Sigmoid colon (tissue), 6 donors: ENCODE measurements at regions not wholly inside any gene's neighbourhood (a gene's known extent, or its start where the extent isn't known, plus 50 kb on each side); places are given as distances from the start of the nearest gene placed in this dataset.

Experiments
- DNase-seq: peaks from one replicate; pipeline ENCODE4 v3.0.0-alpha.2; 2019
- H3K27ac ChIP-seq, 4 donors: fragments of 200-600 bp; sonication (generic); one replicate each; pipeline ENCODE4 v1.5.1; 2016 to 2019; ENCODE audit warnings: mild to moderate bottlenecking in 1 of 4
- H3K27me3 ChIP-seq, 3 donors: fragments of 200-600 bp; sonication (generic); one replicate each; pipeline ENCODE4 v1.5.1; 2019; ENCODE audit warnings: mild to moderate bottlenecking in 1 of 3
- H3K36me3 ChIP-seq, 4 donors: fragments of 200-600 bp; sonication (generic); one replicate each; pipeline ENCODE4 v1.5.1; 2016 to 2019
- H3K4me1 ChIP-seq, 4 donors: fragments of 200-600 bp; sonication (generic); one replicate each; pipeline ENCODE4 v1.5.1; 2017 to 2019
- H3K4me3 ChIP-seq, 4 donors: fragments of 200-600 bp; sonication (generic); one replicate each; pipeline ENCODE4 v1.5.1; 2017 to 2019; ENCODE audit warnings: mild to moderate bottlenecking in 2 of 4, moderate library complexity in 1 of 4
- H3K9me3 ChIP-seq, 4 donors: fragments of 200-600 bp in 3 of 4; sonication (generic) in 3 of 4; one replicate each; pipeline versions ENCODE4 v1.5.1 to v1.6.1; 2013 to 2019
- EP300 ChIP-seq, 4 donors: sonication (generic); formaldehyde crosslinking; IDR thresholded peaks; one replicate each; pipeline ENCODE4 v1.6.1; 2017; ENCODE audit warnings: antibody characterized with exemption in 4 of 4
- POLR2A ChIP-seq, 2 donors: fragments of 450-650 bp; IDR thresholded peaks; one replicate each; pipeline ENCODE4 v1.6.1; 2016; ENCODE audit warnings: antibody characterized with exemption in 2 of 2, mild to moderate bottlenecking in 2 of 2, moderate library complexity in 2 of 2
- POLR2AphosphoS5 ChIP-seq, 4 donors: sonication (generic); formaldehyde crosslinking; IDR thresholded peaks; one replicate each; pipeline ENCODE4 v1.6.1; 2017; ENCODE audit warnings: antibody characterized with exemption in 4 of 4
- WGBS, 2 donors: extraction: QIAGEN DNeasy Blood & Tissue Kit; methylation state at CpG; one replicate each; pipeline ENCODE4 v1.1.7; 2013; 5-methylcytosine and 5-hydroxymethylcytosine counted together
- intact Hi-C: fragments of 100-400 bp; cut with DNase I; formaldehyde crosslinking; loops from one replicate; pipeline ENCODE4 v1.15.1; 2023
- TF ChIP-seq, protein P1 (sequence below), 4 experiments: fragments of 450-650 bp in 3 of 4; fragments of 200-600 bp in 1 of 4; IDR thresholded peaks; one replicate each; pipeline ENCODE4 v1.5.1; 2016 to 2019; ENCODE audit warnings: antibody characterized with exemption in 4 of 4, mild to moderate bottlenecking in 3 of 4, moderate library complexity in 2 of 4
- donor health status: healthy with polysubstance abuse.
- donor health status: healthy.

- no peaks in the 10 kb centered on the region for H3K4me1 ChIP-seq
- TF ChIP-seq POLR2A (IDR thresholded peaks at IDR 0.05) (no peak), POLR2AphosphoS5 (IDR thresholded peaks at IDR 0.05) (no peak)
- TF ChIP-seq, protein P1, sequence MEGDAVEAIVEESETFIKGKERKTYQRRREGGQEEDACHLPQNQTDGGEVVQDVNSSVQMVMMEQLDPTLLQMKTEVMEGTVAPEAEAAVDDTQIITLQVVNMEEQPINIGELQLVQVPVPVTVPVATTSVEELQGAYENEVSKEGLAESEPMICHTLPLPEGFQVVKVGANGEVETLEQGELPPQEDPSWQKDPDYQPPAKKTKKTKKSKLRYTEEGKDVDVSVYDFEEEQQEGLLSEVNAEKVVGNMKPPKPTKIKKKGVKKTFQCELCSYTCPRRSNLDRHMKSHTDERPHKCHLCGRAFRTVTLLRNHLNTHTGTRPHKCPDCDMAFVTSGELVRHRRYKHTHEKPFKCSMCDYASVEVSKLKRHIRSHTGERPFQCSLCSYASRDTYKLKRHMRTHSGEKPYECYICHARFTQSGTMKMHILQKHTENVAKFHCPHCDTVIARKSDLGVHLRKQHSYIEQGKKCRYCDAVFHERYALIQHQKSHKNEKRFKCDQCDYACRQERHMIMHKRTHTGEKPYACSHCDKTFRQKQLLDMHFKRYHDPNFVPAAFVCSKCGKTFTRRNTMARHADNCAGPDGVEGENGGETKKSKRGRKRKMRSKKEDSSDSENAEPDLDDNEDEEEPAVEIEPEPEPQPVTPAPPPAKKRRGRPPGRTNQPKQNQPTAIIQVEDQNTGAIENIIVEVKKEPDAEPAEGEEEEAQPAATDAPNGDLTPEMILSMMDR (IDR thresholded peaks at IDR 0.05): no peak
- H3K9me3 ChIP-seq: no peaks in the 10 kb centered on the region
- no peak overlapping the region for H3K4me3 ChIP-seq
- H3K36me3 ChIP-seq: no peaks in the 10 kb centered on the region
- intact Hi-C loops: no loop called here
- no peaks in the 10 kb centered on the region for H3K27me3 ChIP-seq
- DNase-seq: no peak
- H3K27ac ChIP-seq: no peak overlapping the region
- WGBS, 2 donors: 41 to 72% methylated on average over 6 of the region's 6 CpGs
Measured at GRCh38 chr7:39825401-39825980, 124.6 kb upstream of the CDK13 start.

DNA sequence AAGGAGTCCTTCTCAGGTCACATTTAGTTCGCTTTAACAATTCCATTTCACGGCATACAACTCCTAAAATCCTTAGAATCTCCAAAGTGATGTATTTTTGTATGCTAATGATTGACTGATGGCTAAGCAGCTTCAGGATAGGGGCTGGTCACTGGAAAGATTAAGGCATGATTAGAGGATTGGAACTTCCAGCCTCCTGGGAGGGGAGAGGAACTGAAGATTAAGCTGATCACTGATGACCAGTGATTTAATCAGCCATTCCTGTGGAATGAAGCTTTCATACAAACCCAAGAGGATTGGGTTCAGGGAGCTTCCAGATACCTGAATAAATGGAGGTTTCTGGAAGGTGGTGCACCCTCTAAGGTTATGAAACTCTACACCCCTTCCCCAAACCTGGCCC lies 123.9 kb upstream of the CDK13 start:
- no peaks in the 10 kb centered on the region for H3K9me3 ChIP-seq
- H3K4me3 ChIP-seq: no peak overlapping the region
- no peaks in the 10 kb centered on the region for H3K36me3 ChIP-seq
- intact Hi-C loops: no loop called here
- WGBS, 2 donors: 44 to 48% methylated on average over 2 of the region's 2 CpGs
- no peak for DNase-seq
- TF ChIP-seq, protein P1 (IDR thresholded peaks at IDR 0.05): no peak
- TF ChIP-seq POLR2AphosphoS5 (IDR thresholded peaks at IDR 0.05) (no peak), EP300 (IDR thresholded peaks at IDR 0.05) (no peak), POLR2A (IDR thresholded peaks at IDR 0.05) (no peak)
- no peaks in the 10 kb centered on the region for H3K4me1 ChIP-seq
- no peaks in the 10 kb centered on the region for H3K27me3 ChIP-seq
- H3K27ac ChIP-seq: no peak overlapping the region

- no peak overlapping the region for H3K4me3 ChIP-seq
- WGBS, 2 donors: 28 to 72% methylated on average over 2 of the region's 2 CpGs
- intact Hi-C loops: no loop called here
- H3K4me1 ChIP-seq: no peaks in the 10 kb centered on the region
- TF ChIP-seq EP300 (IDR thresholded peaks at IDR 0.05) (no peak), POLR2A (IDR thresholded peaks at IDR 0.05) (no peak), POLR2AphosphoS5 (IDR thresholded peaks at IDR 0.05) (no peak)
- TF ChIP-seq, protein P1 (IDR thresholded peaks at IDR 0.05): no peak
- no peak overlapping the region for H3K27ac ChIP-seq
- DNase-seq: no peak
- H3K36me3 ChIP-seq: no peaks in the 10 kb centered on the region
- H3K9me3 ChIP-seq: no peaks in the 10 kb centered on the region
- peaks cover 0 to 4% (median 0%) of the 10 kb centered on the region in 3 donors for H3K27me3 ChIP-seq
Measured at GRCh38 chr7:39827571-39827970, 122.5 kb upstream of the CDK13 start.

GRCh38 chr7:39829028-39829427 lies 121.0 kb upstream of the CDK13 start:
- Histone ChIP-seq H3K4me3 (no peak overlapping the region), H3K27me3 (peaks cover 0 to 14% (median 3%) of the 10 kb centered on the region in 3 donors), H3K4me1 (peaks cover 0 to 8% (median 6%) of the 10 kb centered on the region in 4 donors), H3K36me3 (no peaks in the 10 kb centered on the region), H3K9me3 (no peaks in the 10 kb centered on the region), H3K27ac (no peak overlapping the region)
- no peak for TF ChIP-seq EP300 (IDR thresholded peaks at IDR 0.05)
- TF ChIP-seq, protein P1 (IDR thresholded peaks at IDR 0.05): no peak
- TF ChIP-seq POLR2A (IDR thresholded peaks at IDR 0.05): no peak
- TF ChIP-seq POLR2AphosphoS5 (IDR thresholded peaks at IDR 0.05): no peak
- WGBS, 2 donors: 90 to 96% methylated on average over 2 of the region's 2 CpGs
- DNase-seq: no peak
- intact Hi-C loops: no loop called here
